Endothelial cell of umbilical vein (primary cell): ENCODE measurements at regions not wholly inside any gene's neighbourhood (a gene's known extent, or its start where the extent isn't known, plus 50 kb on each side); places are given as distances from the start of the nearest gene placed in this dataset.

Experiments used
- BruUV-seq: library from RNA; stranded (reverse); fragments of 400-500 nt; replicated peaks from 2 replicates; lab custom pipeline; 2021; lab: Mats Ljungman, UMichigan
- CTCF ChIA-PET: fragments of 300-600, 350-600 bp; sonication (Branson Sonifier 250); formaldehyde crosslinking; loops from one replicate; lab custom pipeline; 2021; ENCODE audit warnings: antibody characterized with exemption, inconsistent platforms; lab: Charles Lee
- POLR2A ChIA-PET: fragments of 300-600, 350-600 bp; sonication (Branson Sonifier 250); formaldehyde crosslinking; loops from one replicate; lab custom pipeline; 2021; ENCODE audit warnings: antibody characterized with exemption, inconsistent platforms; lab: Charles Lee
- DNase-seq: peaks from one replicate; pipeline ENCODE4 v3.0.0-alpha.2; 2011; ENCODE audit warnings: low read depth, low spot score
- FAIRE-seq: peaks from 2 replicates; lab custom pipeline; 2011; peaks lifted over from hg19 to GRCh38; lab: Jason Lieb, UNC
- H2AFZ ChIP-seq: 2 replicates; pipeline ENCODE4 v1.6.0; 2012; ENCODE audit warnings: low read depth, low read length, control low read depth, inconsistent platforms
- H3K27ac ChIP-seq: 2 replicates; pipeline ENCODE4 v1.5.1; 2011; ENCODE audit warnings: low read depth, mild to moderate bottlenecking, control low read depth, low read length, moderate library complexity; ENCODE audit not compliant: insufficient read depth
- H3K27me3 ChIP-seq, 2 experiments: 2 replicates each; pipeline versions ENCODE4 v1.6.0 to v1.6.1; 2011; ENCODE audit warnings: low read length in 2 of 2, mixed read lengths in 1 of 2; ENCODE audit not compliant: control insufficient read depth in 2 of 2, insufficient read depth in 2 of 2
- H3K36me3 ChIP-seq, 2 experiments: 2 replicates in 1 of 2; 3 replicates in 1 of 2; pipeline ENCODE4 v1.5.1; 2011; ENCODE audit warnings: low read length in 2 of 2, mild to moderate bottlenecking in 1 of 2, moderate library complexity in 1 of 2; ENCODE audit not compliant: control insufficient read depth in 2 of 2, insufficient read depth in 2 of 2; ENCODE audit errors: extremely low read depth in 1 of 2
- H3K4me1 ChIP-seq: 3 replicates; pipeline ENCODE4 v1.5.1; 2011; ENCODE audit warnings: mild to moderate bottlenecking, low read length; ENCODE audit not compliant: control insufficient read depth, insufficient read depth; ENCODE audit errors: extremely low read depth
- H3K4me2 ChIP-seq: 2 replicates; pipeline ENCODE4 v1.6.1; 2011; ENCODE audit warnings: low read length, control low read depth, mixed read lengths; ENCODE audit not compliant: insufficient read depth
- H3K4me3 ChIP-seq, 3 experiments: fragments of 200-600 bp in 1 of 3; sonication (generic), shearing (Covaris generic) in 1 of 3; replicated peaks in 1 of 3; 2 replicates each; pipeline ENCODE4 v1.5.1; 2011 to 2016; ENCODE audit warnings: control low read depth in 3 of 3, low read length in 3 of 3, mild to moderate bottlenecking in 2 of 3, inconsistent platforms in 1 of 3, low read depth in 1 of 3, moderate library complexity in 1 of 3; ENCODE audit not compliant: insufficient read depth in 1 of 3
- H3K79me2 ChIP-seq: 2 replicates; pipeline ENCODE4 v1.6.0; 2012; ENCODE audit warnings: low read length, inconsistent platforms; ENCODE audit not compliant: control insufficient read depth, insufficient read depth
- H3K9ac ChIP-seq: replicated peaks from 2 replicates; pipeline ENCODE3; 2011; ENCODE audit warnings: low read length, control low read depth; ENCODE audit not compliant: insufficient read depth; ENCODE audit errors: extremely low read depth
- H3K9me1 ChIP-seq: replicated peaks from 3 replicates; pipeline ENCODE4 v1.6.0; 2011; ENCODE audit warnings: mild to moderate bottlenecking, low read length; ENCODE audit not compliant: control insufficient read depth, insufficient read depth; ENCODE audit errors: extremely low read depth
- H3K9me3 ChIP-seq: replicated peaks from 2 replicates; pipeline ENCODE4 v1.5.1; 2012; ENCODE audit warnings: low read length, inconsistent platforms; ENCODE audit not compliant: control insufficient read depth, insufficient read depth
- H4K20me1 ChIP-seq: replicated peaks from 2 replicates; pipeline ENCODE3; 2011; ENCODE audit warnings: mild to moderate bottlenecking, low read length; ENCODE audit not compliant: control insufficient read depth, insufficient read depth; ENCODE audit errors: extremely low read depth
- CTCF ChIP-seq, 2 donors: IDR thresholded peaks; 1 replicate in 1 of 2; 2 replicates in 1 of 2; pipeline ENCODE4 v1.5.1; 2011; ENCODE audit warnings: low read length in 2 of 2, mild to moderate bottlenecking in 2 of 2, moderate library complexity in 2 of 2, control low read depth in 1 of 2, inconsistent platforms in 1 of 2, low read depth in 1 of 2; ENCODE audit not compliant: insufficient read depth in 1 of 2; ENCODE audit errors: extremely low read depth in 1 of 2
- EZH2 ChIP-seq: IDR thresholded peaks from 2 replicates; pipeline ENCODE4 v1.6.1; 2012; ENCODE audit warnings: borderline replicate concordance, low read depth, mild to moderate bottlenecking, moderate library complexity, low read length, inconsistent platforms; ENCODE audit not compliant: severe bottlenecking
- FOS ChIP-seq: IDR thresholded peaks from 2 replicates; pipeline ENCODE4 v1.6.1; 2011; ENCODE audit warnings: mild to moderate bottlenecking, low read length, moderate library complexity, borderline replicate concordance; ENCODE audit not compliant: insufficient read depth
- GATA2 ChIP-seq: IDR thresholded peaks from 2 replicates; pipeline ENCODE4 v1.7.0; 2011; ENCODE audit warnings: low read depth, mild to moderate bottlenecking, moderate library complexity, mixed read lengths, low read length; ENCODE audit not compliant: insufficient read length, insufficient read depth
- JUN ChIP-seq: IDR thresholded peaks from 2 replicates; pipeline ENCODE4 v1.6.1; 2011; ENCODE audit warnings: borderline replicate concordance, low read depth; ENCODE audit not compliant: insufficient read length, insufficient read depth
- MAX ChIP-seq: IDR thresholded peaks from 2 replicates; pipeline ENCODE4 v1.6.1; 2011; ENCODE audit not compliant: insufficient read depth, insufficient read length
- MYC ChIP-seq: IDR thresholded peaks from one replicate; pipeline ENCODE4 v1.6.1; 2011; ENCODE audit warnings: mild to moderate bottlenecking, low read depth, low read length
- POLR2A ChIP-seq: IDR thresholded peaks from 2 replicates; pipeline ENCODE4 v1.6.1; 2012; ENCODE audit warnings: low read depth, mild to moderate bottlenecking, control low read depth, low read length
- POLR2AphosphoS5 ChIP-seq: IDR thresholded peaks from 2 replicates; pipeline ENCODE4 v1.6.1; 2012; ENCODE audit warnings: low read depth, mild to moderate bottlenecking, control low read depth, low read length, moderate library complexity; ENCODE audit not compliant: insufficient read depth
- dilution Hi-C: fragments of 300-500 bp; cut with MboI; formaldehyde crosslinking; loops from one replicate; pipeline ENCODE4 v1.15.0; 2019; ENCODE audit warnings: low sequenced_read_pairs; ENCODE audit not compliant: extremely low pct_ligation_motif_present
- intact Hi-C: fragments of 100-400 bp; cut with micrococcal nuclease; formaldehyde crosslinking; loops from one replicate; pipeline ENCODE4 v1.10.0; 2022

GRCh38 chr2:217729421-217730053, 273.3 kb downstream of the TNS1 start:
- Histone ChIP-seq H4K20me1 (no peaks in the 10 kb centered on the region), H3K4me3 (no peak overlapping the region), H3K27me3 (no peaks in the 10 kb centered on the region), H3K9me3 (no peaks in the 10 kb centered on the region), H3K79me2 (no peaks in the 10 kb centered on the region), H3K4me2 (no peak overlapping the region), H3K9ac (no peak overlapping the region), H2AFZ (no peak overlapping the region), H3K4me1 (no peaks in the 10 kb centered on the region), H3K27ac (no peak overlapping the region), H3K9me1 (no peaks in the 10 kb centered on the region), H3K36me3 (no peaks in the 10 kb centered on the region)
- intact Hi-C loops (no loop called here), dilution Hi-C loops (no loop called here)
- BruUV-seq = no TSS peak
- CTCF ChIA-PET = interaction anchor here (0.9 to 3.0 kb wide), 3 partner anchors 11 to 26 kb away, joined by 3 to 18 read pairs (median 6); no protein-coding TSS in a partner anchor
- POLR2A ChIA-PET = no interaction called here
- FAIRE-seq = no peak
- no peak for DNase-seq
- TF ChIP-seq POLR2A (no peak), EZH2 (no peak), MYC (no peak), CTCF (IDR thresholded peaks at IDR 0.05; ENCODE audit: extremely low read depth in 1 of 2, insufficient read depth in 1 of 2, low read depth in 1 of 2, low read length in 2 of 2) (no peak), GATA2 (no peak), JUN (no peak), FOS (no peak), MAX (no peak), POLR2AphosphoS5 (no peak)
